DOHH2 (cell line): ENCODE measurements at regions not wholly inside any gene's neighbourhood (a gene's known extent, or its start where the extent isn't known, plus 50 kb on each side); places are given as distances from the start of the nearest gene placed in this dataset.

Experiments
- H3F3A ChIP-seq: fragments of 200-600 bp; sonication (generic), shearing (Covaris generic); 2 replicates; pipeline ENCODE4 v1.6.0; 2016; ENCODE audit warnings: antibody characterized with exemption, mild to moderate bottlenecking; ENCODE audit not compliant: control insufficient read depth, insufficient read depth
- H3K27ac ChIP-seq: fragments of 200-600 bp; sonication (generic); 2 replicates; pipeline ENCODE4 v1.5.1; 2014; ENCODE audit warnings: low read depth, mild to moderate bottlenecking, low read length, moderate library complexity
- H3K27me3 ChIP-seq: fragments of 200-600 bp; sonication (generic); 2 replicates; pipeline ENCODE4 v1.6.1; 2014; ENCODE audit warnings: mild to moderate bottlenecking, low read length, mixed read lengths; ENCODE audit not compliant: control insufficient read depth
- H3K36me3 ChIP-seq: fragments of 200-600 bp; sonication (generic); 2 replicates; pipeline ENCODE4 v1.6.1; 2014; ENCODE audit warnings: mild to moderate bottlenecking, low read length, moderate library complexity, mixed read lengths; ENCODE audit not compliant: control insufficient read depth
- H3K4me1 ChIP-seq: fragments of 200-600 bp; sonication (generic); 2 replicates; pipeline ENCODE4 v1.6.1; 2014; ENCODE audit warnings: mild to moderate bottlenecking, low read length, mixed read lengths; ENCODE audit not compliant: control insufficient read depth
- H3K4me2 ChIP-seq: fragments of 200-600 bp; sonication (generic); 2 replicates; pipeline ENCODE4 v1.6.0; 2014; ENCODE audit warnings: mild to moderate bottlenecking, low read length, moderate library complexity
- H3K4me3 ChIP-seq: fragments of 200-600 bp; sonication (generic); 2 replicates; pipeline ENCODE4 v1.5.1; 2014; ENCODE audit warnings: mild to moderate bottlenecking, low read length, mixed read lengths
- H3K79me2 ChIP-seq: fragments of 200-600 bp; sonication (generic); 2 replicates; pipeline ENCODE4 v1.6.1; 2014; ENCODE audit warnings: mild to moderate bottlenecking, low read length, mixed read lengths; ENCODE audit not compliant: control insufficient read depth
- H3K9me2 ChIP-seq: fragments of 200-600 bp; sonication (generic); replicated peaks from 2 replicates; pipeline ENCODE4 v1.6.1; 2014; ENCODE audit warnings: mild to moderate bottlenecking, low read length, mixed read lengths; ENCODE audit not compliant: control insufficient read depth
- H3K9me3 ChIP-seq: fragments of 200-600 bp; sonication (generic); 2 replicates; pipeline ENCODE4 v1.6.1; 2014; ENCODE audit warnings: antibody characterized with exemption, low read length, mixed read lengths; ENCODE audit not compliant: control insufficient read depth, insufficient read depth
- H4K20me1 ChIP-seq: fragments of 200-600 bp; sonication (generic); 2 replicates; pipeline ENCODE4 v1.6.0; 2014; ENCODE audit warnings: low read depth, mild to moderate bottlenecking, antibody characterized with exemption, low read length, moderate library complexity; ENCODE audit not compliant: control insufficient read depth, insufficient read depth
- EZH2phosphoT487 ChIP-seq: fragments of 200-600 bp; sonication (generic); IDR thresholded peaks from 2 replicates; pipeline ENCODE4 v1.6.1; 2017; ENCODE audit warnings: borderline replicate concordance, mild to moderate bottlenecking, antibody characterized with exemption, low read length, moderate library complexity, mixed read lengths
- TF ChIP-seq, protein P1 (sequence below): fragments of 200-600 bp; sonication (generic); IDR thresholded peaks from one replicate; pipeline ENCODE4 v1.5.1; 2014; ENCODE audit warnings: antibody characterized with exemption, mild to moderate bottlenecking, low read depth, low read length; ENCODE audit not compliant: poor library complexity, severe bottlenecking

DNA sequence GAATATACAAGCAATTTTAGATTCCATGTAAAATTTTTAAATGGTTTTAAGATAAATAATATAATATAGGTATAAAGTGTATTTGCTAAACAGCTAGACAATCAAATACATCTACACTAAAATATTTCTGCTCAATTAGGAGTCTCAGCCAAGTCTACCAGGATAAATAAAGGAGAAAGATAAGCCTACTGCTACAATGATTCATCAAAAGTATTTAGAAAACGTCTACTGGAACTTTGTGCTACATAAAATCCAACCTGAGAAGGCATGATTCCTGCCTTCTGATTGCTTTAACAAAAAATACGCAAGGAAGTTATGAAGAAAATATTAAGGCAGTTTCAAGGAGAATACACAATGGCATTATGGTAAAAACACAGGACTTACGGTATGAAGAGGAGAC is 570.6 kb downstream of the EFNA5 start:
- no peak overlapping the region for H3K4me2 ChIP-seq
- no peak for TF ChIP-seq EZH2phosphoT487
- TF ChIP-seq, protein P1, sequence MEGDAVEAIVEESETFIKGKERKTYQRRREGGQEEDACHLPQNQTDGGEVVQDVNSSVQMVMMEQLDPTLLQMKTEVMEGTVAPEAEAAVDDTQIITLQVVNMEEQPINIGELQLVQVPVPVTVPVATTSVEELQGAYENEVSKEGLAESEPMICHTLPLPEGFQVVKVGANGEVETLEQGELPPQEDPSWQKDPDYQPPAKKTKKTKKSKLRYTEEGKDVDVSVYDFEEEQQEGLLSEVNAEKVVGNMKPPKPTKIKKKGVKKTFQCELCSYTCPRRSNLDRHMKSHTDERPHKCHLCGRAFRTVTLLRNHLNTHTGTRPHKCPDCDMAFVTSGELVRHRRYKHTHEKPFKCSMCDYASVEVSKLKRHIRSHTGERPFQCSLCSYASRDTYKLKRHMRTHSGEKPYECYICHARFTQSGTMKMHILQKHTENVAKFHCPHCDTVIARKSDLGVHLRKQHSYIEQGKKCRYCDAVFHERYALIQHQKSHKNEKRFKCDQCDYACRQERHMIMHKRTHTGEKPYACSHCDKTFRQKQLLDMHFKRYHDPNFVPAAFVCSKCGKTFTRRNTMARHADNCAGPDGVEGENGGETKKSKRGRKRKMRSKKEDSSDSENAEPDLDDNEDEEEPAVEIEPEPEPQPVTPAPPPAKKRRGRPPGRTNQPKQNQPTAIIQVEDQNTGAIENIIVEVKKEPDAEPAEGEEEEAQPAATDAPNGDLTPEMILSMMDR, result no peak
- H4K20me1 ChIP-seq, result no peaks in the 10 kb centered on the region
- no peaks in the 10 kb centered on the region for H3K9me2 ChIP-seq
- no peak overlapping the region for H3K4me3 ChIP-seq
- H3K9me3 ChIP-seq, result no peaks in the 10 kb centered on the region; the same call in 1 of the 2 replicates
- H3K79me2 ChIP-seq, result no peaks in the 10 kb centered on the region
- no peaks in the 10 kb centered on the region for H3F3A ChIP-seq
- no peaks in the 10 kb centered on the region for H3K27me3 ChIP-seq
- H3K4me1 ChIP-seq, result no peaks in the 10 kb centered on the region
- no peaks in the 10 kb centered on the region for H3K36me3 ChIP-seq
- H3K27ac ChIP-seq, result no peak overlapping the region

DNA sequence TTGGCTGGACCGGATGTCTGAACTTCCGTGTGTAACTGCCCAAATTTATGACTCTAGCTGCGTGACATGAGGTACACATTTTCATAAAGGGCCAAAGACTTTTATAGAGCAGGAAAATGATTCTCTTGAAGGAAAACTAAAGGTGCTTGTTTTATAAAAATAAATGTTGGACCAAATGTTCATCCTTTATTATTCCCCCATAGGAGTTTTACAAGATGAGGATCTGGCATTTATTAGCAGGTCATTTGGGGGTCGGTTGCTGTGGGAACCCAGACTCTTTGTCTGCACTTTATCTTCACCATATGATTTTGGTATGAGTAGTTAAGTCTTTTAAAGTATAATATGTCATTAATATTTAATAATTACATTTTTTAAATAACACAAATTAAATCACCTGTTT is 571.2 kb downstream of the EFNA5 start:
- H3K9me2 ChIP-seq, result no peaks in the 10 kb centered on the region
- no peak overlapping the region for H3K4me3 ChIP-seq
- no peaks in the 10 kb centered on the region for H3F3A ChIP-seq
- no peak for TF ChIP-seq EZH2phosphoT487
- TF ChIP-seq, protein P1, result no peak
- H3K27ac ChIP-seq, result no peak overlapping the region
- H3K4me1 ChIP-seq, result no peaks in the 10 kb centered on the region
- H3K79me2 ChIP-seq, result no peaks in the 10 kb centered on the region
- H3K4me2 ChIP-seq, result no peak overlapping the region
- H4K20me1 ChIP-seq, result no peaks in the 10 kb centered on the region
- no peaks in the 10 kb centered on the region; the same call in 1 of the 2 replicates for H3K9me3 ChIP-seq
- H3K36me3 ChIP-seq, result no peaks in the 10 kb centered on the region
- no peaks in the 10 kb centered on the region for H3K27me3 ChIP-seq

DNA sequence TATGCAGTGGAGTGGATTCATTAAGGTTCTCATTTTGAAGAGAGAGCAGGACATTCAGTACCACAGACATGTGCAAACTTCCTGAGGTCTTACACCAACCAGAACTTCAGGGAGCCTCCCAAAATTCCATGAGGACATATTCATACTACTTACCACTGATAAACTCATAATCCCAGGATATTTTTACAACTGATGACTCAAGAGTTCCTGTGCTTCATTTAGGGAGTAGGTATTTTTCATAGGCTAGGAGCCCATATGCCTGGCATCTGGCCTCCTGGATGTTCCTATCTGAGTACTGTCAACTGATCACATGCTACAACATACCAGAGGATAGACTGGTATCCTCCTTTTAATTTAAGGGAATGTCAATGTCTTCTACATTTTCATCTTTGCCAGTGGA is 578.0 kb downstream of the EFNA5 start:
- Histone ChIP-seq H3K4me2 (no peak overlapping the region), H4K20me1 (no peaks in the 10 kb centered on the region), H3K9me2 (no peaks in the 10 kb centered on the region), H3K79me2 (no peaks in the 10 kb centered on the region), H3F3A (no peaks in the 10 kb centered on the region), H3K9me3 (no peaks in the 10 kb centered on the region), H3K4me3 (no peak overlapping the region), H3K27ac (no peak overlapping the region), H3K4me1 (no peaks in the 10 kb centered on the region), H3K36me3 (no peaks in the 10 kb centered on the region), H3K27me3 (no peaks in the 10 kb centered on the region)
- TF ChIP-seq EZH2phosphoT487, result no peak
- TF ChIP-seq, protein P1, result no peak

DNA sequence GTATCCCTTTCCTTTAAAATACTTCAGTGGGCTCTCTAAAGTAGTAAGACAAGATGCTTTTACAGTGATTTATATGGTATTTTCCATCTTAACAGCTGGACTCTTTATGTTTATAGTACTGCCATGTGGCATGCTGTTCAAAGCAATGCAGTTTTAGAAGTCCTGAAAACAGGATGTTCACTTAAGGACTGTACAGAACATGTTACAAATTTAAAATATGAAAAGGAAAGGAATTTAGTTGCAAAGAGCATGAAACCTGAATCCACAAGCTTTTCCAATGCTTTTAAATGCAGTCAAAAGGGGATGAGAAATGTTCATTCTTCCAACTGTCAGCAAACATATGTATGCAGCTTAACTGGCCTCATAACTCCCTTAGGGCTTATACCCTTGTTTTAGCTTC is 580.2 kb downstream of the EFNA5 start:
- H3K36me3 ChIP-seq, result no peaks in the 10 kb centered on the region
- no peaks in the 10 kb centered on the region for H4K20me1 ChIP-seq
- H3K79me2 ChIP-seq, result no peaks in the 10 kb centered on the region
- no peaks in the 10 kb centered on the region for H3F3A ChIP-seq
- no peaks in the 10 kb centered on the region for H3K27me3 ChIP-seq
- H3K27ac ChIP-seq, result no peak overlapping the region
- H3K4me2 ChIP-seq, result no peak overlapping the region
- no peaks in the 10 kb centered on the region for H3K9me2 ChIP-seq
- TF ChIP-seq EZH2phosphoT487, result no peak
- TF ChIP-seq, protein P1, result no peak
- no peak overlapping the region for H3K4me3 ChIP-seq
- no peaks in the 10 kb centered on the region for H3K9me3 ChIP-seq
- no peaks in the 10 kb centered on the region for H3K4me1 ChIP-seq
